ENCODE measurements at regions not wholly inside any gene's neighbourhood (a gene's known extent, or its start where the extent isn't known, plus 50 kb on each side); places are given as distances from the start of the nearest gene placed in this dataset.

- TF ChIP-seq CHD2 (IDR thresholded peaks at IDR 0.05; ENCODE audit: low read length) = no peak
- TF ChIP-seq JUN (IDR thresholded peaks at IDR 0.05; ENCODE audit: low read depth, low read length) = no peak
- no peak for TF ChIP-seq CTBP2 (IDR thresholded peaks at IDR 0.05; ENCODE audit: borderline replicate concordance, insufficient read depth, insufficient read length, low read length)
These were observed 60.3 kb upstream of the SLCO2A1 start (continued) for GRCh38 chr3:134090031-134090430.

Measured in H1 (cell line).